MM.1S (cell line): ENCODE measurements at regions not wholly inside any gene's neighbourhood (a gene's known extent, or its start where the extent isn't known, plus 50 kb on each side); places are given as distances from the start of the nearest gene placed in this dataset.

Source experiments
- DNase-seq: peaks from one replicate; pipeline ENCODE4 v3.0.0-alpha.2; 2015
- H2AFZ ChIP-seq: fragments of 300-600 bp; sonication (generic); 2 replicates; pipeline ENCODE4 v1.6.0; 2016; ENCODE audit warnings: antibody characterized with exemption, low read length
- H3F3A ChIP-seq: fragments of 300-600 bp; sonication (generic); 2 replicates; pipeline ENCODE4 v1.6.1; 2016; ENCODE audit warnings: mild to moderate bottlenecking, antibody characterized with exemption, low read length, moderate library complexity, mixed read lengths; ENCODE audit not compliant: insufficient read depth
- H3K27ac ChIP-seq: fragments of 300-600 bp; sonication (generic); 2 replicates; pipeline ENCODE4 v1.5.1; 2016; ENCODE audit warnings: mild to moderate bottlenecking, low read length
- H3K27me3 ChIP-seq: fragments of 300-600 bp; sonication (generic); replicated peaks from 2 replicates; pipeline ENCODE4 v1.6.0; 2016; ENCODE audit warnings: low read length; ENCODE audit not compliant: insufficient read depth
- H3K36me3 ChIP-seq: fragments of 300-600 bp; sonication (generic); replicated peaks from 2 replicates; pipeline ENCODE4 v1.6.1; 2016; ENCODE audit warnings: mild to moderate bottlenecking, low read length, mixed read lengths; ENCODE audit not compliant: insufficient read depth
- H3K4me1 ChIP-seq: fragments of 300-600 bp; sonication (generic); 2 replicates; pipeline ENCODE4 v1.6.1; 2016; ENCODE audit warnings: low read length, mixed read lengths
- H3K4me2 ChIP-seq: fragments of 300-600 bp; sonication (generic); 2 replicates; pipeline ENCODE4 v1.6.0; 2016; ENCODE audit warnings: low read depth, low read length
- H3K4me3 ChIP-seq: fragments of 300-600 bp; sonication (generic); 2 replicates; pipeline ENCODE4 v1.5.1; 2016; ENCODE audit warnings: low read length, mixed read lengths
- H3K79me2 ChIP-seq: fragments of 300-600 bp; sonication (generic); 2 replicates; pipeline ENCODE4 v1.6.1; 2016; ENCODE audit warnings: mixed run types, low read length, mixed read lengths
- H3K9ac ChIP-seq: fragments of 300-600 bp; sonication (generic); 2 replicates; pipeline ENCODE4 v1.6.1; 2016; ENCODE audit warnings: low read length, mixed read lengths
- H3K9me2 ChIP-seq: fragments of 300-600 bp; sonication (generic); replicated peaks from 2 replicates; pipeline ENCODE4 v1.6.1; 2016; ENCODE audit warnings: mild to moderate bottlenecking, low read length, mixed read lengths; ENCODE audit not compliant: insufficient read depth
- H3K9me3 ChIP-seq: fragments of 300-600 bp; sonication (generic); replicated peaks from 2 replicates; pipeline ENCODE4 v1.6.1; 2016; ENCODE audit warnings: mild to moderate bottlenecking, low read length, mixed read lengths; ENCODE audit not compliant: insufficient read depth
- H4K20me1 ChIP-seq: fragments of 300-600 bp; sonication (generic); 2 replicates; pipeline ENCODE4 v1.6.1; 2016; ENCODE audit warnings: mild to moderate bottlenecking, low read length, moderate library complexity, mixed read lengths; ENCODE audit not compliant: insufficient read depth
- CTCF ChIP-seq: fragments of 300-600 bp; sonication (generic); IDR thresholded peaks from 2 replicates; pipeline ENCODE4 v1.5.1; 2016; ENCODE audit warnings: antibody characterized with exemption, low read length, mixed read lengths
- EZH2 ChIP-seq: fragments of 300-600 bp; sonication (generic); optimal IDR thresholded peaks from 2 replicates; pipeline ENCODE3; 2017; ENCODE audit warnings: low read depth, mild to moderate bottlenecking, antibody characterized with exemption, low read length, mixed read lengths
- EZH2phosphoT487 ChIP-seq: fragments of 300-600 bp; sonication (generic); IDR thresholded peaks from 2 replicates; pipeline ENCODE4 v1.6.1; 2018; ENCODE audit warnings: antibody characterized with exemption, low read length

GRCh38 chr5:56406838-56407237 is 173.7 kb upstream of the ANKRD55 start:
- Histone ChIP-seq H3K4me2 (no peak overlapping the region), H3F3A (peaks cover under 1% of the 10 kb centered on the region; the same call in 1 of the 2 replicates), H3K4me1 (peaks cover 4% of the 10 kb centered on the region), H3K4me3 (no peak overlapping the region), H2AFZ (no peak overlapping the region), H3K9me2 (no peaks in the 10 kb centered on the region), H3K27me3 (no peaks in the 10 kb centered on the region), H3K36me3 (no peaks in the 10 kb centered on the region), H3K79me2 (no peaks in the 10 kb centered on the region), H3K9ac (no peak overlapping the region), H3K9me3 (no peaks in the 10 kb centered on the region), H4K20me1 (no peaks in the 10 kb centered on the region), H3K27ac (no peak overlapping the region)
- no peak for DNase-seq
- no peak for TF ChIP-seq EZH2phosphoT487
- no peak for TF ChIP-seq EZH2
- TF ChIP-seq CTCF = no peak

GRCh38 chr5:56406221-56406620 is 173.1 kb upstream of the ANKRD55 start:
- no peaks in the 10 kb centered on the region for H3K27me3 ChIP-seq
- no peak overlapping the region for H3K4me3 ChIP-seq
- no peak for TF ChIP-seq EZH2phosphoT487
- H3K9me2 ChIP-seq = no peaks in the 10 kb centered on the region
- H3K9me3 ChIP-seq = no peaks in the 10 kb centered on the region
- H3K27ac ChIP-seq = no peak overlapping the region
- H4K20me1 ChIP-seq = no peaks in the 10 kb centered on the region
- H3F3A ChIP-seq = no peaks in the 10 kb centered on the region
- no peaks in the 10 kb centered on the region for H3K79me2 ChIP-seq
- H3K4me1 ChIP-seq = no peaks in the 10 kb centered on the region
- H3K9ac ChIP-seq = no peak overlapping the region
- no peak for DNase-seq
- no peaks in the 10 kb centered on the region for H3K36me3 ChIP-seq
- H2AFZ ChIP-seq = no peak overlapping the region
- no peak overlapping the region for H3K4me2 ChIP-seq

GRCh38 chr5:56405116-56405908 is 172.2 kb upstream of the ANKRD55 start:
- Histone ChIP-seq H4K20me1 (no peaks in the 10 kb centered on the region), H3K27me3 (no peaks in the 10 kb centered on the region), H3K9me3 (no peaks in the 10 kb centered on the region), H3K79me2 (no peaks in the 10 kb centered on the region), H2AFZ (no peak overlapping the region), H3K27ac (no peak overlapping the region), H3K9me2 (no peaks in the 10 kb centered on the region), H3F3A (no peaks in the 10 kb centered on the region), H3K36me3 (no peaks in the 10 kb centered on the region), H3K4me2 (no peak overlapping the region), H3K9ac (no peak overlapping the region), H3K4me3 (no peak overlapping the region), H3K4me1 (no peaks in the 10 kb centered on the region)
- no peak for TF ChIP-seq EZH2
- TF ChIP-seq EZH2phosphoT487 = no peak
- no peak for TF ChIP-seq CTCF
- no peak for DNase-seq
